H1 (cell line): ENCODE measurements at regions not wholly inside any gene's neighbourhood (a gene's known extent, or its start where the extent isn't known, plus 50 kb on each side); places are given as distances from the start of the nearest gene placed in this dataset.

Experiments
- CTCF ChIA-PET: fragments of 300-600 bp; sonication (Branson Sonifier 250); formaldehyde crosslinking; loops from one replicate; lab custom pipeline; 2021; ENCODE audit not compliant: partially characterized antibody; lab: Charles Lee
- POLR2A ChIA-PET: fragments of 300-600 bp; sonication (Branson Sonifier 250); formaldehyde crosslinking; loops from one replicate; lab custom pipeline; 2021; ENCODE audit warnings: inconsistent platforms; ENCODE audit not compliant: partially characterized antibody; lab: Charles Lee
- DNase-seq, 2 experiments: peaks; one replicate each; pipeline versions ENCODE4 v3.0.0 to v3.0.0-alpha.2; 2010 to 2022; ENCODE audit warnings: low spot score in 2 of 2, low read depth in 1 of 2, mixed read lengths in 1 of 2
- FAIRE-seq: peaks from 2 replicates; lab custom pipeline; 2011; peaks lifted over from hg19 to GRCh38; lab: Jason Lieb, UNC
- H2AFZ ChIP-seq: 2 replicates; pipeline ENCODE4 v1.8.1; 2012; ENCODE audit warnings: low read length, inconsistent platforms
- H2AK5ac ChIP-seq: 2 replicates; pipeline ENCODE4 v1.6.1; 2013; ENCODE audit warnings: low read depth, low read length
- H2BK120ac ChIP-seq: replicated peaks from 2 replicates; pipeline ENCODE3; 2013; ENCODE audit warnings: low read depth, low read length, inconsistent platforms
- H2BK12ac ChIP-seq: 2 replicates; pipeline ENCODE4 v1.6.1; 2013; ENCODE audit warnings: low read depth, low read length
- H2BK15ac ChIP-seq: 2 replicates; pipeline ENCODE4 v1.6.1; 2013; ENCODE audit warnings: low read length
- H2BK20ac ChIP-seq: 2 replicates; pipeline ENCODE4 v1.6.1; 2013; ENCODE audit warnings: low read length
- H2BK5ac ChIP-seq: 2 replicates; pipeline ENCODE4 v1.6.1; 2013; ENCODE audit warnings: low read depth, low read length
- H3K14ac ChIP-seq: 2 replicates; pipeline ENCODE4 v1.6.1; 2013; ENCODE audit warnings: inconsistent platforms; ENCODE audit not compliant: insufficient read length
- H3K18ac ChIP-seq: 2 replicates; pipeline ENCODE4 v1.6.1; 2013; ENCODE audit warnings: low read length; ENCODE audit errors: extremely low read depth
- H3K23ac ChIP-seq: 2 replicates; pipeline ENCODE4 v1.6.1; 2013; ENCODE audit warnings: inconsistent platforms; ENCODE audit not compliant: insufficient read length
- H3K23me2 ChIP-seq: 2 replicates; pipeline ENCODE4 v1.6.1; 2013; ENCODE audit warnings: low read depth, low read length
- H3K27ac ChIP-seq: 2 replicates; pipeline ENCODE4 v1.6.1; 2011; ENCODE audit warnings: low read depth, low read length, inconsistent platforms
- H3K27me3 ChIP-seq, 4 experiments: replicated peaks in 1 of 4; 1 replicate in 1 of 4; 2 replicates in 3 of 4; pipeline versions ENCODE4 v1.6.1 to v1.8.1; 2011 to 2013; ENCODE audit warnings: low read length in 3 of 4, mild to moderate bottlenecking in 3 of 4, inconsistent platforms in 2 of 4, mixed read lengths in 2 of 4, moderate library complexity in 1 of 4; ENCODE audit not compliant: control insufficient read depth in 3 of 4, insufficient read depth in 3 of 4; ENCODE audit errors: extremely low read depth in 1 of 4
- H3K36me3 ChIP-seq, 4 experiments: 2 replicates each; pipeline versions ENCODE4 v1.6.1 to v1.8.1; 2011 to 2013; ENCODE audit warnings: mild to moderate bottlenecking in 4 of 4, low read length in 3 of 4, moderate library complexity in 2 of 4, control low read depth in 1 of 4, inconsistent platforms in 1 of 4; ENCODE audit not compliant: insufficient read depth in 4 of 4, control insufficient read depth in 2 of 4
- H3K4ac ChIP-seq: replicated peaks from 2 replicates; pipeline ENCODE3; 2013; ENCODE audit warnings: low read length, low read depth, mixed read lengths, inconsistent platforms; ENCODE audit not compliant: insufficient read length
- H3K4me1 ChIP-seq, 4 experiments: replicated peaks in 1 of 4; 1 replicate in 1 of 4; 2 replicates in 3 of 4; pipeline versions ENCODE4 v1.6.1 to v1.8.1; 2011 to 2013; ENCODE audit warnings: low read length in 3 of 4, inconsistent platforms in 2 of 4, mixed read lengths in 1 of 4; ENCODE audit not compliant: insufficient read depth in 4 of 4, control insufficient read depth in 3 of 4
- H3K4me2 ChIP-seq, 2 experiments: 2 replicates each; pipeline versions ENCODE4 v1.6.1 to v1.8.1; 2011 to 2013; ENCODE audit warnings: low read depth in 2 of 2, low read length in 2 of 2, control low read depth in 1 of 2, inconsistent platforms in 1 of 2, mild to moderate bottlenecking in 1 of 2; ENCODE audit not compliant: insufficient read depth in 1 of 2
- H3K4me3 ChIP-seq, 4 experiments: fragments of 200-600, 300-600 bp in 1 of 4; sonication (generic), shearing (Covaris generic), sonication (Bioruptor Twin) in 1 of 4; 2 replicates each; pipeline versions ENCODE4 v1.5.1 to v1.8.1; 2011 to 2016; ENCODE audit warnings: low read length in 4 of 4, low read depth in 3 of 4, control low read depth in 2 of 4, inconsistent platforms in 2 of 4, mild to moderate bottlenecking in 2 of 4, mixed read lengths in 1 of 4, moderate library complexity in 1 of 4; ENCODE audit not compliant: insufficient read depth in 2 of 4; ENCODE audit errors: extremely low read depth in 1 of 4
- H3K56ac ChIP-seq: replicated peaks from 2 replicates; pipeline ENCODE3; 2013; ENCODE audit warnings: low read depth, mild to moderate bottlenecking, mixed read lengths, low read length, inconsistent platforms; ENCODE audit not compliant: insufficient read length
- H3K79me1 ChIP-seq: 2 replicates; pipeline ENCODE4 v1.6.1; 2013; ENCODE audit warnings: low read depth, low read length, control low read depth
- H3K79me2 ChIP-seq, 2 experiments: 2 replicates each; pipeline versions ENCODE4 v1.6.1 to v1.8.1; 2012 to 2013; ENCODE audit warnings: low read length in 2 of 2, mild to moderate bottlenecking in 2 of 2, inconsistent platforms in 1 of 2; ENCODE audit not compliant: insufficient read depth in 2 of 2, control insufficient read depth in 1 of 2
- H3K9ac ChIP-seq, 4 experiments: replicated peaks in 1 of 4; 1 replicate in 1 of 4; 2 replicates in 3 of 4; pipeline versions ENCODE4 v1.6.1 to v1.8.1; 2011 to 2013; ENCODE audit warnings: low read depth in 3 of 4, low read length in 3 of 4, control low read depth in 2 of 4, mild to moderate bottlenecking in 2 of 4, moderate library complexity in 2 of 4, inconsistent platforms in 1 of 4; ENCODE audit errors: extremely low read depth in 1 of 4
- H3K9me3 ChIP-seq, 2 experiments: 2 replicates each; pipeline versions ENCODE4 v1.6.1 to v1.8.1; 2012 to 2013; ENCODE audit warnings: mild to moderate bottlenecking in 2 of 2, moderate library complexity in 2 of 2, control low read depth in 1 of 2, inconsistent platforms in 1 of 2, low read depth in 1 of 2, low read length in 1 of 2, mixed read lengths in 1 of 2; ENCODE audit not compliant: insufficient read depth in 2 of 2
- H4K20me1 ChIP-seq, 2 experiments: replicated peaks in 1 of 2; 2 replicates each; pipeline versions ENCODE3 to v1.8.1; 2011 to 2013; ENCODE audit warnings: inconsistent platforms in 2 of 2, low read length in 2 of 2, mild to moderate bottlenecking in 1 of 2; ENCODE audit not compliant: insufficient read depth in 2 of 2, control insufficient read depth in 1 of 2
- H4K5ac ChIP-seq: 2 replicates; pipeline ENCODE4 v1.6.1; 2013; ENCODE audit warnings: low read length, low read depth, mixed read lengths, inconsistent platforms; ENCODE audit not compliant: insufficient read length
- H4K8ac ChIP-seq: 2 replicates; pipeline ENCODE4 v1.8.0; 2013; ENCODE audit warnings: mild to moderate bottlenecking, moderate library complexity, low read length, inconsistent platforms; ENCODE audit not compliant: insufficient read depth; ENCODE audit errors: extremely low read depth
- H4K91ac ChIP-seq: replicated peaks from 2 replicates; pipeline ENCODE3; 2013; ENCODE audit warnings: low read length, mixed read lengths, inconsistent platforms; ENCODE audit not compliant: insufficient read length
- SAP30 ChIP-seq: fragments of 300-600 bp; sonication (generic); IDR thresholded peaks from 2 replicates; pipeline ENCODE4 v1.7.1; 2012; ENCODE audit warnings: low read length, moderate library complexity, mild to moderate bottlenecking, inconsistent platforms; ENCODE audit not compliant: insufficient read depth, insufficient replicate concordance
- SP4 ChIP-seq: IDR thresholded peaks from 2 replicates; pipeline ENCODE4 v1.6.1; 2012; ENCODE audit warnings: low read length, inconsistent platforms
- WGBS, 2 experiments: shearing (Covaris generic) in 1 of 2; methylation state at CpG; one replicate each; pipeline versions ENCODE4 v1.1.6 to v1.1.7; 2013 to 2015; ENCODE audit warnings: low lambda C conversion rate in 2 of 2, mixed read lengths in 2 of 2, inconsistent platforms in 1 of 2, low coverage in 1 of 2, missing lambda C conversion rate in 1 of 2; ENCODE audit not compliant: insufficient replicate concordance in 2 of 2, insufficient coverage in 1 of 2, insufficient read length in 1 of 2; ENCODE audit errors: extremely low coverage in 1 of 2, missing lambda C conversion rate in 1 of 2; 5-methylcytosine and 5-hydroxymethylcytosine counted together

DNA sequence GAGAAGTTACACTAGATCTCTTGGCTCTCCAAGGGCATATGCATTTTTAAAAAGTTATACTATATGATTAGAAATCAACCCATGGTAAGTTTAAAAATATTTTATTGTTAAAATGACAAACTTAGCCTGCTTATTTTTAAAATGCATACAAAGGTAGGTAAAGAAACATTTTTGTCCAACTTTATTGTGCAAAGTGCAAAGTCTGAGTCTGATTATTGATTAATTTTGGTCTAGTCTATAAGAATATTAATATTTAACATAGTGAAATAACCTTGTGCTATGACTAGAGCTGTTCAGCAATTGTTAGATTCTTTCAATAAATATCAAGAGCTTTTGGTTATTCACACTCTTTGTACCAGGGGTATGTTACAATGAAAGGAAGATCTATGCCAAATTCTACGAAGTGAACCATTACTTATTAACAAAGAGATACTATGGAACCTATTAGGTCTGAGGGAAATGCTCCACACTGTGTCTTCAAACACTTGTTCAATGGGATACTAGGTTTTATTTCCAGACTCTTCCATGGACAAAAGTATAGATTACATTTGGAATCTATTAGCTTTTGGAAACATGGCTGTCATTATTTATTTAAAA, 70.4 kb downstream of the DIPK2A start:
- H3K4me1 ChIP-seq: no peaks in the 10 kb centered on the region
- no peak for TF ChIP-seq SP4
- no peak for TF ChIP-seq SAP30
- H3K79me1 ChIP-seq: no peaks in the 10 kb centered on the region
- H4K8ac ChIP-seq: no peak overlapping the region
- H3K4me3 ChIP-seq: no peak overlapping the region
- FAIRE-seq: no peak
- no peak for DNase-seq
- H3K4me2 ChIP-seq: no peak overlapping the region
- no peak overlapping the region for H3K14ac ChIP-seq
- H2BK12ac ChIP-seq: no peak overlapping the region
- H2BK120ac ChIP-seq: no peak overlapping the region
- H3K23me2 ChIP-seq: no peaks in the 10 kb centered on the region; the same call in 1 of the 2 replicates
- 100% methylated on average over 1 of the region's 1 CpG; no CpG with 5 or more reads in 1 of the 2 experiments for WGBS, 2 experiments
- no peak overlapping the region for H2AK5ac ChIP-seq
- no peak overlapping the region for H4K91ac ChIP-seq
- H2AFZ ChIP-seq: no peak overlapping the region
- no peak overlapping the region for H2BK5ac ChIP-seq
- no peaks in the 10 kb centered on the region for H3K79me2 ChIP-seq
- no peaks in the 10 kb centered on the region for H3K27me3 ChIP-seq
- no peak overlapping the region for H4K5ac ChIP-seq
- no peaks in the 10 kb centered on the region for H4K20me1 ChIP-seq
- no peaks in the 10 kb centered on the region for H3K9me3 ChIP-seq
- H3K18ac ChIP-seq: no peak overlapping the region
- POLR2A ChIA-PET: no interaction called here
- no peak overlapping the region for H3K56ac ChIP-seq
- H3K27ac ChIP-seq: no peak overlapping the region
- H2BK20ac ChIP-seq: no peak overlapping the region
- H3K4ac ChIP-seq: no peak overlapping the region
- H2BK15ac ChIP-seq: no peak overlapping the region
- CTCF ChIA-PET: interaction anchor here (0.6 kb wide), 1 partner anchor 34 kb away, joined by 3 read pairs; no protein-coding TSS in a partner anchor
- no peak overlapping the region for H3K23ac ChIP-seq
- H3K9ac ChIP-seq: no peak overlapping the region
- no peaks in the 10 kb centered on the region for H3K36me3 ChIP-seq
